IMR-90 (cell line): ENCODE measurements at regions not wholly inside any gene's neighbourhood (a gene's known extent, or its start where the extent isn't known, plus 50 kb on each side); places are given as distances from the start of the nearest gene placed in this dataset.

Experiments used
- ATAC-seq: fragments of 200-7000 bp; cut with Tn5 transposase; 2 replicates; pipeline ENCODE4 v1.9.1; 2020; ENCODE audit warnings: low read depth, mild to moderate bottlenecking, moderate library complexity
- BruUV-seq: library from RNA; stranded (reverse); fragments of 400-500 nt; replicated peaks from 2 replicates; lab custom pipeline; 2021; lab: Mats Ljungman, UMichigan
- CTCF ChIA-PET: fragments of 300-600 bp; formaldehyde crosslinking; extraction: SDS; loops from one replicate; lab custom pipeline; 2021; ENCODE audit warnings: antibody characterized with exemption; lab: Yijun Ruan, JAX
- POLR2A ChIA-PET: fragments of 300-600 bp; sonication (Branson Sonifier 250); formaldehyde crosslinking; loops from one replicate; lab custom pipeline; 2022; ENCODE audit warnings: antibody characterized with exemption; ENCODE audit not compliant: unreplicated experiment; lab: Charles Lee
- DNase-seq: peaks from one replicate; pipeline ENCODE4 v3.0.0; 2013
- H2AFZ ChIP-seq: replicated peaks from 2 replicates; pipeline ENCODE3; 2013; ENCODE audit warnings: low read length, mild to moderate bottlenecking; ENCODE audit not compliant: poor library complexity
- H2AK5ac ChIP-seq: 2 replicates; pipeline ENCODE4 v1.6.1; 2013; ENCODE audit warnings: low read depth, low read length, inconsistent platforms
- H2AK9ac ChIP-seq: replicated peaks from 2 replicates; pipeline ENCODE3; 2013; ENCODE audit warnings: mild to moderate bottlenecking, low read depth, low read length, moderate library complexity; ENCODE audit not compliant: poor library complexity
- H2BK120ac ChIP-seq: 2 replicates; pipeline ENCODE4 v1.6.1; 2013; ENCODE audit warnings: low read depth, low read length, inconsistent platforms
- H2BK15ac ChIP-seq: 3 replicates; pipeline ENCODE4 v1.6.1; 2013; ENCODE audit warnings: low read depth, low read length, inconsistent platforms
- H2BK20ac ChIP-seq: 2 replicates; pipeline ENCODE4 v1.6.1; 2013; ENCODE audit warnings: low read depth, mild to moderate bottlenecking, inconsistent platforms, low read length, moderate library complexity
- H2BK5ac ChIP-seq: 2 replicates; pipeline ENCODE4 v1.6.1; 2013; ENCODE audit warnings: mild to moderate bottlenecking, low read depth, low read length, inconsistent platforms; ENCODE audit not compliant: poor library complexity, severe bottlenecking
- H3K14ac ChIP-seq: replicated peaks from 2 replicates; pipeline ENCODE4 v1.6.1; 2013; ENCODE audit warnings: low read depth, low read length, inconsistent platforms
- H3K18ac ChIP-seq: 2 replicates; pipeline ENCODE4 v1.6.1; 2013; ENCODE audit warnings: low read depth, low read length, control low read depth
- H3K23ac ChIP-seq: 2 replicates; pipeline ENCODE4 v1.6.1; 2013; ENCODE audit warnings: low read depth, low read length, inconsistent platforms
- H3K27ac ChIP-seq: 2 replicates; pipeline ENCODE4 v1.5.1; 2013; ENCODE audit warnings: mild to moderate bottlenecking, control low read depth, low read length; ENCODE audit not compliant: insufficient read depth
- H3K27me3 ChIP-seq: 2 replicates; pipeline ENCODE4 v1.6.1; 2013; ENCODE audit warnings: low read length; ENCODE audit not compliant: control insufficient read depth, insufficient read depth
- H3K36me3 ChIP-seq: 2 replicates; pipeline ENCODE4 v1.6.1; 2013; ENCODE audit warnings: low read length, mixed read lengths; ENCODE audit not compliant: control insufficient read depth, insufficient read depth
- H3K4ac ChIP-seq: 2 replicates; pipeline ENCODE4 v1.6.1; 2013; ENCODE audit warnings: low read depth, low read length, inconsistent platforms
- H3K4me1 ChIP-seq: 2 replicates; pipeline ENCODE4 v1.6.1; 2013; ENCODE audit warnings: low read length, mixed read lengths; ENCODE audit not compliant: control insufficient read depth, insufficient read depth
- H3K4me2 ChIP-seq: 2 replicates; pipeline ENCODE4 v1.6.1; 2013; ENCODE audit warnings: low read depth, mild to moderate bottlenecking, control low read depth, low read length, moderate library complexity
- H3K4me3 ChIP-seq: 2 replicates; pipeline ENCODE4 v1.5.1; 2013; ENCODE audit warnings: low read depth, mild to moderate bottlenecking, control low read depth, low read length, moderate library complexity; ENCODE audit not compliant: insufficient read depth
- H3K56ac ChIP-seq: 2 replicates; pipeline ENCODE4 v1.6.1; 2013; ENCODE audit warnings: low read length, inconsistent platforms; ENCODE audit not compliant: insufficient read depth; ENCODE audit errors: extremely low read depth
- H3K79me1 ChIP-seq, 2 experiments: 2 replicates each; pipeline ENCODE4 v1.6.1; 2013; ENCODE audit warnings: low read length in 2 of 2, inconsistent platforms in 1 of 2, low read depth in 1 of 2
- H3K9ac ChIP-seq: 2 replicates; pipeline ENCODE4 v1.6.1; 2013; ENCODE audit warnings: low read depth, low read length, control low read depth
- H3K9me1 ChIP-seq: 2 replicates; pipeline ENCODE4 v1.6.1; 2013; ENCODE audit warnings: low read length, inconsistent platforms; ENCODE audit not compliant: insufficient read depth
- H3K9me3 ChIP-seq: 2 replicates; pipeline ENCODE4 v1.6.1; 2013; ENCODE audit warnings: low read length; ENCODE audit not compliant: control insufficient read depth, insufficient read depth
- H4K20me1 ChIP-seq: 2 replicates; pipeline ENCODE4 v1.6.1; 2013; ENCODE audit warnings: low read length, inconsistent platforms; ENCODE audit not compliant: insufficient read depth
- H4K5ac ChIP-seq: 2 replicates; pipeline ENCODE4 v1.6.1; 2013; ENCODE audit warnings: mild to moderate bottlenecking, low read depth, low read length, control low read depth
- H4K8ac ChIP-seq, 2 experiments: 2 replicates each; pipeline ENCODE4 v1.6.1; 2013; ENCODE audit warnings: low read depth in 2 of 2, low read length in 2 of 2, control low read depth in 1 of 2, inconsistent platforms in 1 of 2
- H4K91ac ChIP-seq: 2 replicates; pipeline ENCODE4 v1.6.1; 2013; ENCODE audit warnings: low read depth, low read length, inconsistent platforms; ENCODE audit not compliant: insufficient read depth
- BHLHE40 ChIP-seq: fragments of 150-350 bp; IDR thresholded peaks from 2 replicates; pipeline ENCODE4 v1.6.1; 2016; ENCODE audit warnings: mild to moderate bottlenecking, low read depth, low read length
- CEBPB ChIP-seq: IDR thresholded peaks from 2 replicates; pipeline ENCODE4 v1.6.1; 2012; ENCODE audit warnings: low read depth, low read length, improper control_type of control experiment
- MAFK ChIP-seq: IDR thresholded peaks from 2 replicates; pipeline ENCODE4 v1.6.1; 2012; ENCODE audit warnings: low read depth, low read length, improper control_type of control experiment
- MAZ ChIP-seq: IDR thresholded peaks from 2 replicates; pipeline ENCODE4 v1.6.1; 2012; ENCODE audit warnings: low read depth, mild to moderate bottlenecking, low read length, improper control_type of control experiment, moderate library complexity, borderline replicate concordance
- NFE2L2 ChIP-seq: fragments of 150-350 bp; IDR thresholded peaks from 2 replicates; pipeline ENCODE4 v1.6.1; 2016; ENCODE audit warnings: low read depth, mild to moderate bottlenecking, low read length
- WGBS, 2 experiments: methylation state at CpG; one replicate each; pipeline versions ENCODE4 v1.1.5 to v1.1.7; 2013; ENCODE audit warnings: missing lambda C conversion rate in 2 of 2; ENCODE audit not compliant: insufficient read length in 1 of 2; ENCODE audit errors: extremely low coverage in 2 of 2; 5-methylcytosine and 5-hydroxymethylcytosine counted together
- dilution Hi-C: fragments of 300-500 bp; cut with HindIII; formaldehyde crosslinking; loops from one replicate; pipeline ENCODE4 v1.14.3; 2018; ENCODE audit warnings: low sequenced_read_pairs; ENCODE audit not compliant: unreplicated experiment
- in situ Hi-C: fragments of 300-500 bp; cut with MboI; formaldehyde crosslinking; loops from 3 replicates; pipeline ENCODE4 v1.14.3; 2019; ENCODE audit warnings: low sequenced_read_pairs, inconsistent platforms, mixed read lengths
- intact Hi-C: fragments of 100-400 bp; cut with micrococcal nuclease; formaldehyde crosslinking; loops from 2 replicates; pipeline ENCODE4 v1.10.0; 2022
- TF ChIP-seq, protein P1 (sequence below): fragments of 150-350 bp; IDR thresholded peaks from 2 replicates; pipeline ENCODE4 v1.6.1; 2017; ENCODE audit warnings: mild to moderate bottlenecking, antibody characterized with exemption, low read length, low read depth

- dilution Hi-C loops: no loop called here
- no peak overlapping the region for H3K4ac ChIP-seq
- H2BK20ac ChIP-seq: no peak overlapping the region
- no TSS peak for BruUV-seq
- no peak overlapping the region for H2BK120ac ChIP-seq
- no peaks in the 10 kb centered on the region for H3K36me3 ChIP-seq
- no peak overlapping the region for H4K5ac ChIP-seq
- ChIA-PET POLR2A (no interaction called here), CTCF (no interaction called here)
- no peak overlapping the region for H2AK5ac ChIP-seq
- no peak overlapping the region for H3K9ac ChIP-seq
- no peaks in the 10 kb centered on the region for H3K27me3 ChIP-seq
- H3K56ac ChIP-seq: no peak overlapping the region
- no peak overlapping the region for H3K23ac ChIP-seq
- H3K79me1 ChIP-seq: no peaks in the 10 kb centered on the region
- DNase-seq (no peak), ATAC-seq (no peak)
- WGBS, 2 experiments: 100% methylated on average over 1 of the region's 2 CpGs; no CpG with 5 or more reads in 1 of the 2 experiments
- H3K4me1 ChIP-seq: no peaks in the 10 kb centered on the region
- H3K4me3 ChIP-seq: no peak overlapping the region
- no peak overlapping the region for H4K8ac ChIP-seq
- H3K14ac ChIP-seq: no peak overlapping the region
- H3K4me2 ChIP-seq: no peak overlapping the region
- H3K9me1 ChIP-seq: no peaks in the 10 kb centered on the region
- no peak overlapping the region for H4K91ac ChIP-seq
- no peak overlapping the region for H3K27ac ChIP-seq
- no peak overlapping the region for H2AFZ ChIP-seq
- H3K18ac ChIP-seq: no peak overlapping the region
- 0 out of 2 replicates have a peak, but pooled peaks cover 2% of the 10 kb centered on the region for H3K9me3 ChIP-seq
- no peak overlapping the region for H2BK5ac ChIP-seq
- no peaks in the 10 kb centered on the region for H4K20me1 ChIP-seq
- no peak overlapping the region for H2AK9ac ChIP-seq
- no peak overlapping the region for H2BK15ac ChIP-seq
- TF ChIP-seq MAFK: no peak
- TF ChIP-seq CEBPB: no peak
- no peak for TF ChIP-seq NFE2L2
- no peak for TF ChIP-seq MAZ
- TF ChIP-seq BHLHE40: no peak
- TF ChIP-seq, protein P1, sequence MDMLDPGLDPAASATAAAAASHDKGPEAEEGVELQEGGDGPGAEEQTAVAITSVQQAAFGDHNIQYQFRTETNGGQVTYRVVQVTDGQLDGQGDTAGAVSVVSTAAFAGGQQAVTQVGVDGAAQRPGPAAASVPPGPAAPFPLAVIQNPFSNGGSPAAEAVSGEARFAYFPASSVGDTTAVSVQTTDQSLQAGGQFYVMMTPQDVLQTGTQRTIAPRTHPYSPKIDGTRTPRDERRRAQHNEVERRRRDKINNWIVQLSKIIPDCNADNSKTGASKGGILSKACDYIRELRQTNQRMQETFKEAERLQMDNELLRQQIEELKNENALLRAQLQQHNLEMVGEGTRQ: no peak
- in situ Hi-C loops: no loop called here
- intact Hi-C loops: no loop called here
Measured at GRCh38 chr6:145442110-145442509, 293.2 kb downstream of the EPM2A start.
